GM21723 (cell line): ENCODE measurements at regions not wholly inside any gene's neighbourhood (a gene's known extent, or its start where the extent isn't known, plus 50 kb on each side); places are given as distances from the start of the nearest gene placed in this dataset.
"Not testable (repeated sequence)": the region's sequence is repeated elsewhere in the genome, so short reads cannot be mapped to it uniquely, and the experiment has no call there.

Experiments
- ATAC-seq: cut with Tn5 transposase; IDR thresholded peaks from one replicate; pipeline ENCODE4 v1.9.1; 2021; ENCODE audit warnings: mild to moderate bottlenecking, moderate library complexity; ENCODE audit not compliant: unreplicated experiment

DNA sequence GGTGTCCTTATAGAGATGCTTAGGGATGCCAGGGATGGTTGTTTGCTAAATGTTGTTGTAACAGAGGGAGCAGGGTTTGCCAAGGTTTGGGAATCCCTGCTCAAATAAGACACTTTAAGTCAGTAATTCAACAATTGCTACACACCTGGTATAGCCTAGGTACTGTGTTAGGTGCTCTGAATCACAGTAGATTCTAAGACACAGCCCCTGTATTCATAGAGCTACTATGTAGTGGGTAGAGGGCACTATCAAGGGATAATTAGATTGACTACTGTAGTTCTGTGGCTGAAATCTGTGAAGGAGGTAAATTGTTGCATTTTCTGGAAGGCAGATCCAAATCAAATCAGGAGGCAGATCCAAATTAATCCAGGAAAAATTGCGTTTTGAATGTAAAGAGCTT is 149.2 kb downstream of the C12orf75 start:
- ATAC-seq: no peak

DNA sequence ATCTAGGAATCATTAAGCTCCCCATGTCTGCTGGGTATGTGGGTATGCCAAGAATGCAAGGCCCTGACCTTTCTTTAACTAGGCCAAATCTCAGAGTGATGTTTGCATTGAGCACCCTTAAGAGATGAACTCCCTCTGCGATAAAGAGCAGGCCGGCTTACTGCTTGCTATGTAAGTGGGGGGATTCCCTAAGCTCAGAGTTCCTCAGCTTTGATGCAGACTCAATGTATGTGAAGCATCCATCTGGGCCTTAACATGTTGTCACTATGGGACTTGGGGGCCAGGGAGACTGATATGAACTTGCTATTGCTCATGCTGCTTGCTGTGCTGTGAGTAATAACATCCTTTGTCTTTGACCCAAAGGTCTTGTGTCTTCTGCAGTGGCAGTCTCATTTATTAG is 149.7 kb downstream of the C12orf75 start:
- no peak for ATAC-seq

DNA sequence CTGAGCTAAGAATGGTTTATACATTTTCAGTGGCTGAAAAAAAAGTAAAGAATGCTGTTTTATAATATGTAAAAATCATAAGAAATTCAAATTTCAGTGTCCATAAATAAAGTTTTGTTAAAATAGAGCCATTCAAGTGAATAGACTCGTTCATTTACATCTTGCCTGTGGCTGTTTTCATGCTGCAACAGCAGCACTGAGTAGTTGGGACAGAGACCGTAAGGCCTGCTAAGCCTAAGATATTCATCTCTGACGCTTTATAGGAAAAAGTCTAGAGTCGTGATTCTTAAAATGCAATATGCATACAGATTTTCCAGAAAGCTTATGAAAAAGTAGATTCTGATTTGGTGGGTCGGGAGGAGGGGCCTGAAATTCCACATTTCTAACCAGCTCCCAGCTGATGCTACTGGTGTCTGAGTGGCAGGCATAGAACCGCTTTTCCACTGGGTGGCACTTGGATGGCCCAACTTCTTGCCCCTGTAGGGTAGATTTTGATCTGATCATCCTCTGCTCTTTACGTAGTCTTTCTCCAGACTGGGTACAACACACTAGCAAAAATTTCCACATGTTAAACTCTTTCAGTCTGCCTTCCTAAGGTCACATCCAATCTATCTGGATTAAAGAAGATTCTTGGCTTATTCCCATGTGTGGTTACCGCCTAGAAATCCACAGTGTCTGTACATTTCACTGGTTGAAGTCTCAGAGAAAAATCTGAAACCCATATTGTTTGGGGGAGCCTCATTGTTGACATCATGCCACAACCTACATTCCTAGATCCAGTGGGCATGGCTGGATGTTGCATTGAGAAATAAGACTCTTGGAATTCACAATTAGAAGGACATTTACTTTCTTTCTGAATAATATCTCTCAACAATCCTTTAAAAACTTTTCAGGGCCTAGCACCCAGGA is 151.2 kb downstream of the C12orf75 start:
- no peak for ATAC-seq

DNA sequence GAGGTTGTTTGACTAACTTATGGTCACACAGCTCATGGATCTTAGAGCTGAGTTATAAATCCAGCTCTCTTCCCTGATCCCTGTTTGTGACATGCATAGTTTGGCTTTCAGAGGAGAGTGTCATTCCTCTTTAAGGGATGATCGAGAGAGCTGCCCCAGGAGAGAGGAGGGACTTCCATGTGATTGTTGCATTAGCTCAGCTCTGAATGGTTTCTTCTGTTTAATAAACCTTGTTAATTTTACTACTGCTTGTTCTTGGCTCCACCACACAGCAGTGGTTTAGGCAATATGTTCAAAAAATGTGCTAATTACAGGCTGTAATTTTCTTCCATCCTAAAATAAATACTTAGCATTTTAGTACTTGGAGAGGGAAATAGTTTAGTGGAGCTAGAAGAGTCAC is 152.5 kb downstream of the C12orf75 start:
- no peak for ATAC-seq

DNA sequence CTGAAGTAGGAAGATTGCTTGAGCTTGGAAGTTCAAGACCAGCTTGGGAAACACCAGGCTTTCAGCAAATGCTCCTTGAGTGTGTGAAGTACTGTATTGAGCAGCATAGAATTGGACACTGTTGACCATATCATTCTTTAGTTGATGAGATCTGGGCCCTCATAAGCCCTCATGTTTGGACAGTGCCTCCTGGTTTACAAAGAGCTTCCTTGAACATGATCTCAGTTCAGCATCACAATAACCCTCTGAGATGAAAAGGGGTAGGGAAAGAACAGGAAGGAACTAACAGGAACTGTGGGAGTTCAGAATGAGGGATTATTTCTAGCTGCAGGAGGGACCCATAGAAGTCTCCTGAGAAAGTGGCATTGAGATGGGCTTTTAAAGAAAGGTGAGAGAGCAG is 153.2 kb downstream of the C12orf75 start:
- ATAC-seq: no peak

DNA sequence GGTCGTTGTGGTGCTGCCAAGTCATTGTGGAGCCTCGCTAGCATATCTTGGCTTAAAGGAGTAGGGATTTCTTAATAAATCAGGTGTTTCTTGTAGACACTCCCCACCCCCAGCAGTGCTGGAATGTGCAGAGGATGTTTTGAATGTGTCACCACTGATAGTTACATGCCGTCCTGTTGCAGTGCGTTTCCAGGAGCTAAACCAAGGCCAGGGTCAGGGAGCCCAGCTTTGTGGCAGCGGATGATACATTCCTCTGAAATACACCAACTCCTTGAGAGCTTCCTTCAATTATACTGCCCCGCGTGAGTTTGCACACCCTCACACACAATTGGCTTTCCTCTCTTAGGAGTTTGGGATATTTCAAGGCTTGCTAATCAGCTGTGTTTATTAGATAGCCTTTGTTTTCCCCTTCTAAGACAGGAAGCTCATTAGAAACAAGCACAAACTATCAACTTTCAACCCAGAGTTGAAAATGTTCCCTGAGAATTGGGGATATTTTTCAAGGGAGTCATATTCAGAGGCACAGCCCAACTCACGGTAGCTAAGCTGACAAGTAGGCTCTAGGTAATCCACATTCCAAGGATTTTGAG is 154.9 kb downstream of the C12orf75 start:
- no peak for ATAC-seq

DNA sequence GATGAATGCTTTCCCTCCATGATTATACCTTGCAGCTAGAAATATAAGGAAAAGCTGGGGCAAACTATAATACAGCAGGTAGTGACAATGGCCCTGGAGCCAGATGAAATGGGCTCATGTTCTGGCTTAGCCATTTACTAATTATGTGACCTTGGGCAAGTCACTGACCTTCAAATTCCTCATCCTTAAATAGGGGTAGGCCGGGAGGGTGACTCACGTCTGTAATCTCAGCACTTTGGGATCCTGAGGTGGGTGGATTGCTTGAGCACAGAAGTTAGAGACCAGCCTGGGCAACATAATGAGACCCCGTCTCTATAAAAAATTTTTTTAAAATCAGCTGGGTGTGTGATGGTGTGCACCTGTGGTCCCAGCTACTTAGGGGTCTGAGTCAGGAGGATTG is 155.4 kb downstream of the C12orf75 start:
- no peak for ATAC-seq

DNA sequence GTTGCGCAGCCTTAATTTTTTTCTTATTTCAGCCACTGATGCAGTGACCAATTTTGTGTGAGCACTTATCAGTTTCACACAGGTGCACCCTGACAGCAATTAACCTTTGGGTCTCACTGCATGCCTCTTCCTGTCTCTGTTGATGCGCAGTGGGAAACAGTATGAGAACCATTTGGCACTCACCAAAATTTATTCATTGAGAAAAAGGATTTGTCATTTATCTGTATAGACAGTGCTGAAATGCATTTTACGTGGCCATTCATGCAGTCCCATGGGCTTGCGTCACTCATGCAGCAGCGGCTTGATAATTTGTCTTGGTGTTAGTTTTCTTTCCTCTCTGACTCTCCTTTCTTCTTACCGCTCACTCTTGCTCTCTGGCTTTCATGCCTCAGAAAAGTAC is 157.5 kb downstream of the C12orf75 start:
- ATAC-seq: no peak

DNA sequence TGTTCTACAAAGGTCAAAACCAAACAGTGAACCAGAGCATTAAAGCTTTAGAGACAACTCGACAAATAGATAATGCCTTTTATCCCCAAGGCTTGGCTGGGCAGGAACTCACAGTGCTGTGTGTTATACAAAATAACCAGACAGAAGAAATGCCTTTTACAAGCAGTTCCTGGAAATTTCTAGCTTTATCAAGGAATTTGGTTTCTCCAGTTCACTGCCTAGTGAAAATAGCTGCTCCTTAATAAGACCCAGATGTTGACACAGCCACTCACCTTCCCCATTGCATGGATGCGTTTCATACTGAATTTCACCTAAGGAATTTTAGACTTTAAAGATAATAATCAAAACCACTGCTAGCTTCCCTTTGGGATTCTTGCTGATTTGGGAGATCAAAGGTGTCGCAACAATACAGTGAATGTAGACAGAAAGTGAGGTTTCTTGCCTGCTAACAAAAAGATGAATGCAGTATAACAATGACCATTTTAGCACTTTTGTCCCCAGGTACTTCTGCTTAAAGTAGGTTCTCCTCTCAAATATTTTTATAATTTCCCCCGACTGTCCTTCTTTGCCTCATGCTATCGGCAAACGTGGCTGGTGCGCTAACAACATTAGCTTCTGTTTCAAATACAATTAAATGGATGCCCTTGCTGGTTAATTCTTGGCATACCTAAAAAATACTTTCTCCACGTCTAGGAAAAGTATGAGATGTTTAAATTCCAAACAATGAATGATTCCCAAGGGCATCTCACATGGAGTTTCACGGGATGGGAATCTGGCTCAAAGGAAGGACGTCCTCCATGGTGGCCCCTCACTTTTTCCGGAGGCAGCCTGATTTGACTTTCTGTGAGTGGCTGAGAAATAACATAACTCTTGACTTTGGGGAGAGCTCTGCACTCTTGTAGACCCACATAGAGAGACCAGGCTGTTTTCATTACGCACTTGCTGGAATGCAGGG is 162.4 kb downstream of the C12orf75 start:
- ATAC-seq: no peak

DNA sequence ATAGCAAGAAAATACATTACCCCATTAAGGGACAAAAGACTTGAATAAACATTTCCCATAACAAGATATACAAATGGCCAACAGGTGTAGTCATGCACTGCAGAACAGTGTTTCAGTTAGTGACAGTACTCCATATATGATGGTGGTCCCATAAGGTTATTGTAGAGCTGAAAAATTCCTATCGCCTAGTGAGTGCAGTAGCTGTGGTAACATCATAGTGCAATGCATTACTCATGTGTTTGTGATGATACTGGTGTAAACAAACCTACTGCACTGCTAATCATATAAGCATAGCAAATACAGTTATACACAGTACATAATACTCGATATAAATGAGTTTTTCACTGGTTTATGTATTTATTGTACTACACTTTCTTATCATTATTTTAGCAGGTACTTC is 168.7 kb downstream of the C12orf75 start:
- ATAC-seq: no peak

DNA sequence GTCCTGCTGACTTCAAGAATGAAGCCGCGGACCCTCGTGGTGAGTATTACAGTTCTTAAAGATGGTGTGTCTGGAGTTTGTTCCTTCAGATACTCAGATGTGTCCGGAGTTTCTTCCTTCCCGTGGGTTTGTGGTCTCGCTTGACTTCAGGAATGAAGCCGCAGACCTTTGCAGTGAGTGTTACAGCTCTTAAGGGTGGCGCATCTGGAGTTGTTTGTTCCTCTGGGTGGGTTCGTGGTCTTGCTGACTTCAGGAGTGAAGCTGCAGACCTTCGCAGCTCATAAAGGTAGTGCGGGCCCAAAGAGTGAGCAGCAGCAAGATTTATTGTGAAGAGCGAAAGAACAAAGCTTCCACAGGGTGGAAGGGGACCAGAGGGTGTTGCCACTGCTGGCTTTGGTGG is 170.2 kb downstream of the C12orf75 start:
- not testable (repeated sequence) for ATAC-seq

DNA sequence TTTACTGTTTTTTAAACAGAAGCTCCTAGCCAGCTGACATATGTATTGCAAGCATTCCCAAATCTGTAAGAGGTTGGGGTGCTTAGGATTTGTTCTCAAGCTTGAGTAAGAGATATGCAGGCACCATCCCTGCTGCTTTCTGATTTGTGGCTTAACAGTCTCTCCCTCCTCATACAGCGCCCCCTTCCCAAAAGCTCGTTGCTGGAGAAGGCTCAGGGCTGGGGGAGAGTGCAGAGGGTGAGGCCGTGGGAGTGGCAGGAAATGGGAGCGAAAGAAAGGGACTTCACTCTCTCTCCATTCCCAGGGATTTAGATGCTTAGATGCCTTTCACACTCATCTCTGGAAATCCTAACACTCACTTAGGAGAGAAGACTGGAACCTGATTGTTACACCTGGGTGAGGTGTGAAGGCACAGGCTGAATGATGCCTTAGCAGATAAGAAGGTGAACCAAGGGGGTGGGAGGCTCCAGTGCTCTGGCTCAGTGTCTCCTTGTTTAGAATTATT is 172.0 kb downstream of the C12orf75 start:
- no peak for ATAC-seq

DNA sequence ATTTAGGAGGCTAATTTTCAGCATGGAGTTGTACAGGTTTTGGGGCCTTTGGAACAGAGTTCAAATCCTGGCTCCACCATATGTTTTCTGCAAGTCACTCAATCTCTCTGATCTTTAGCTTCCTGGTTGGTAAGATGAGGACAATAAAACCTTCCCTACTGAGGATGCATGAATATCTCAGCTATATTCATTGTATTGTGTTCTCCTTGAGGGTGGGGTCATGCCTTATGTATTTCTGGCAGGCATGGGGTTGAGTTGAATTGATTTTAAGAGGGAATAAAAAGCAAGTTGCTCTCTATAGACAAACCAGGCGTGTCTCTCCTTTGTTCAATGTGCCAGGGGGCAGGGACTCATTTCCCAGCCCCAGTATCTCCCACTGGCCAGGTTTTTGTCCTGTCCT is 173.1 kb downstream of the C12orf75 start:
- no peak for ATAC-seq

DNA sequence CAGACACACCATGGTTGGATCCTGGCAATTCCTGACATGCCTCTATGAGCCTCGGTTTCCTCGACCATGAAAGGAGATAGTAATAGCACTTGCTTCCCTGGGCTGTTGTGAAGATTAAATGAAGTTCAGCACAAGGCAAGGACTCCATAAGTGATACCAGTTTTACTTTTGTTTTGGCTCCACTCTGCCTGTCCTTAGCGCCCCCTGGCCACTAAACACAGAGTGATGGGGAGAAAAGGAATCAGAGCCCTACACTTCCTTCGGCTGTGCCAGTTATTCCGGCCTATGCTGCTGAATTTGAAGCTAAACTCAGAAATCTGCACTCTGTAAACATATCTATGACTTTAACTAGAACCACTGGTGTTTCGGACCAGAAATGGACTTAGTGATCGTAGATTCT is 173.8 kb downstream of the C12orf75 start:
- ATAC-seq: no peak

DNA sequence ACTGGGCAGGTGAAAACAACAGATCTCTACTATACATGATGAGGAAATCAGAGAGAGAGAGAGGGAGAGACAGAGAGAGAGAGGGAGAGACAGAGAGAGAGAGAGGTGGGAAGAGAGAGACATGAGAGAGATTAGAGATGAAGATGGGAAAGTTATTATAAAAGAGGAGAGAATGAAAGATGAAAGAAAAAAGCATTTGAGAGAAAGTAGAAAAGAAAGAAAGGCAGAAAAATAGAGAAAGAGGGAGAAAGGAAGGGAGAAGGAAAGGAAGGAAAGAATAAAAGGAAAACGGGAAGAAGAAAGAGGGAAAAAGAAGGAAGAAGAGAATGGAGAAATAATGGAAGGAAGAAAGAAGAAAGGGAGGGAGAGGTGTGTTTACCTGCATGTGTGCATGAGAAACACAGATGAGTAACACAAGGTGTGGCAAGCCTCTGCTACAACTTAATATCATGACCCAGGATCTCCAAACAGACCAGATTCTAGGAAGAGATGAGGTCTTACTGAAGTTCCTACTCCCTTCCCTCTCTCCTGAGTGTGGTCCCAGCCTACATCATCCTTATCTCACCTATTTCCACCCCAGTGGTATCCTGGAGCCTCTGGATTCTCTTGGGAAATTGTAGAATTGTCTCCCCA is 176.3 kb downstream of the C12orf75 start:
- no peak for ATAC-seq

DNA sequence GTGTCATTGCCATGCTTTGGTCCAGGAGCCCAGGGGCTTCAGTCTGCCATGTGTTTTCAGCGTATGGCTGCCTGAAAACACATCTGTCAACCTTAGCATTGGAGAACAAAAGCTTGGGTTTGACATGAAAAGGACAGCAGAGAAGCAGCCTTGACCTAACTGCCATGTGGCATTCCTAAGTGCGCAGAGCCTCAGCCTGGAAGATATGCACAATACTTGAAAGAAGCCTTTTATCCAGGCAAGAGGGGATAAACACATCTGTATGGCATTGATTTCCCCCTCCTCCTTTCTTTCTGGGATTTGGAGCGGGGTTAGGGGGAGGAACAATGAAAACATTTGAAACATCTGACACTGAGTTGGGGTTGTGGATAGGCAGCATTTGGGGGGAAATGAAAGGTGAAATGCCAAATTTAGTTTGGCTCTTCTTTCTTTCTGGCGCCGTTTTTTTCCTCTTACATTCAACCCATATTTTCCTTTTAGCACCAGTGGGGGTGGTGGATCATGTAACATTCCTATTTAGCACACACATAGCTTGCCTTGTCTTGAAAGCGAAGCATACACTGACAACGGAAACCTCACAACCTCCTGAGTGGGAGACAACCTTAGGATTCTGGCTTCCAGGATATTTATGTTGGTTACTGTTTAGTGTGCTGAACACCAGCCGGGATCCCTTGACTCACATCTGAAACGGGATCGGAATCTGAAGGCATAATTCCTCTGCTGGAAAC is 177.0 kb downstream of the C12orf75 start:
- no peak for ATAC-seq

DNA sequence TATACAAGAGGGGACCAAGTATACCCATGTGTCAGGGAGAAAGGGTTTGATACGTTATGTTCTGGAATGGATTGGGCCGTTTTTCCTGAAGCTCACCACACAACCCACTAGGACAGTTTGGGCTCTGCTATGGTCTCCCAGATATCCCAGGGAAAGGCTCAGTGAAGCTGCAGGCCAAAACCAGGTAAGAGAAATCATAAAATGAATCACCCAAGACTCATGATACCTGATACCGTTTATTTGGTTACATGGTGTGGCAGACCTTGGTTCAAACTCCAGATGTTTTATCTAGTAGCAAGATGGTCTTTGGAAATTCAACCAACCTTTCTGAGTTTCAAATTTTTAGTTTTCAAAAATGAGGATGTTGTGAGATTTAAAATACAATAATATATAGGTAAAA is 177.6 kb downstream of the C12orf75 start:
- no peak for ATAC-seq

DNA sequence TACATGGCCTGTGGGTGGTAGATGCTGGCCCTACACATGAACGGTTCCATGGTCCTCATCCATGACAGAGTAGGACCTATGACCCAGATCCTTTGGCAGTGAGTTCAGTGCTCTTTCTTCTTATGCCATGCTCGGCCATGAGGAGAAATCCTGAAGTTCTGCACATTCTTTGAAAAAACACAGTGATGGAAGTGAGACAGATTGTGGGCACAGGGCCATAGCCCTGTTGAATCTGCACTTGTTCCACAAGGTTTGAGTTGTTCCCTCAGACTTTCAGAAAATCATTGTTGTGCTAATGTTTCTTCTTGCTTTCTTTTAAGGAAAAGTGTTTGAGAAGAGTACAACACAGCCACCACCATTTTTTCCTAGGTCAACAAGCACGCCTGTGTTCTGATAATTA is 180.0 kb downstream of the C12orf75 start:
- ATAC-seq: no peak

DNA sequence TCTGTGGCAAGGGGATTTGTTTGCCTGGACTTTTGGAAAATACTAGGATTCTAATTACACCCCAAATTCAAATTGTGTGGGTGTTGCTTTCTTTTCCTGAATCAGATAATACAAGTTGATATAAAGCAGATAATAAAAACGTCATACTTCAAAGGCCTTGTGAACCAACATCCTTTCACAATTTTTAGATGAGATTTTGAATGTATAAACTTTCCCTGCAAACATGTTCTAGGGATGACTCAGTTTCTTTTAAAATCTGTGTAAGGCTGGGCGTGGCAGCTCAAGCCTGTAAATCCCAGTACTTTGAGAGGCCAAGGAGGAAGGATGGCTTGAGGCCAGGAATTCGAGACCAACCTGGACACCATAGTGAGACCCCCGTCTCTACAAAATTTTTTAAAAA is 182.4 kb downstream of the C12orf75 start:
- not testable (repeated sequence) for ATAC-seq

DNA sequence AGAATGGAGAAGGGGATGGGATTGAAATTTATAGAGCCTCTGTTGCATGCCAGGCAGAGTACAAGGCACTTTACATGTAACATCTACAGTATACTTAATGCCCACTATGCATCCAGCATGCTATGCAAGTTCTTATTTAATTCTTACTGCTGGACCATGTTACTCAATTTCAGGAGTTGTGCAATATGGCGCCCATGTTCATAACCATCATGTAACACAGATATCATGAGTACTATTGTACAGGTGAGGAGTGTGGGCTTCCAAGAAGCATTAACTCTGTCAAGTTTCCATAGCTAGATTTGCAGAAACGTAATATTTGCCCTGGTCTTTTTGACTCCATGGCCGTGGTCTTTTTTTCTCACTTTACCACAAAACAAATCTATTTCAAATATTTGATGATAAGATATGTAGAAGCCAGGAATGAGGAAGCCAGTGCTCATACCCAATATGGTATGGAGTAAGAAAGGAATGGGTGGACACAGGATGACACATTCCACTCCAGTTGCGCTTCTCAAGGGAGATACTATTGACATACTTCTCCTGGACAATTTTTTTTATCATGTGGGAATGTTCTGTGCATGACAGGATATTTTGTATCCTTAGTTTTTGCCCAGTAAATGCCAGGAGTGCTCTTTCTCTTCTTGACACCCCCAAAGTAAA is 191.8 kb downstream of the C12orf75 start:
- ATAC-seq: no peak
